GM19468 (cell line): ENCODE measurements at regions not wholly inside any gene's neighbourhood (a gene's known extent, or its start where the extent isn't known, plus 50 kb on each side); places are given as distances from the start of the nearest gene placed in this dataset.

Source experiments
- ATAC-seq: cut with Tn5 transposase; IDR thresholded peaks from one replicate; pipeline ENCODE4 v1.9.1; 2021; ENCODE audit warnings: mild to moderate bottlenecking, moderate library complexity, moderate number of reproducible peaks; ENCODE audit not compliant: unreplicated experiment; ENCODE audit errors: extremely low read depth

DNA sequence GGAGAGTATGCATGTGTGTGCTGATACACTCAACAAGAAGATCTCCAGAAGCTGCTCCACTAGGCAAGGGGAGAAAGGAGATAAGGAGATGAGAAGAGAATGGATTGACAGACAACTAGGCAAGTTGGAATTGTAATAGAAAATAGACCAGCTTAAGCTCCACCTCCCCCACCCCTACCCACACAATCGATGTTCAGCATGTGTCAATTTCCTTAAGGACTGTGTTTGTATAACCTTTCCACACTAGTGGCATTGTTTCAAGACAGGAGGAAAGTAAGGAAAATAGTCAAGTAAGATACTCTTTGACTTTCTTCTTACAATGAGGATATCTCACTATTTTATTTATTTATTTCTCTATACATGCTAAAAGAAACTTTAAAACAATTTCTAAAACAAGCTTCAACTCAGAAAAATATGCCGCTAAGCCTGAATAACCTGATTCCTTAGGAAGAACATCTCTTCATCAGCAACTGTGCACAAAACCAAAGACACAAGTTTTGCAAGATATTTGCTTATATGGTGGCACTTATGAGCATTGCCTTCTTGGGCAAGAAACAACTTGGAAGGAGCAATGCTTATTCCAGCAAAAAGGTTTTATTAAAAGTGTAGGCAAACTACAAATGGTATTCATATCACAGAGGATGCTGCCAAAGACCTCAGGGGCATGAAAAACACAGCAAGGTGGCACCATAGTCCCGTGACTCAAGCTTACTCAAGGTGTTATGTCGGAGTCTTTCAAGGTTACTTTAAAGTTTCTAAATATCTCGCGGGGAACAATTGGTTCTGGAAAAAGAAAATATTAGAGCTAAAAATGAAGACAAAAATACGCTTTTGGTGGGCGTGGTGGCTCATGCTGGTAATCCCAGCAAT lies 249.1 kb downstream of the COL12A1 start:
- ATAC-seq = no peak

GRCh38 chr6:74953708-74954107 lies 252.1 kb downstream of the COL12A1 start:
- ATAC-seq = no peak

DNA sequence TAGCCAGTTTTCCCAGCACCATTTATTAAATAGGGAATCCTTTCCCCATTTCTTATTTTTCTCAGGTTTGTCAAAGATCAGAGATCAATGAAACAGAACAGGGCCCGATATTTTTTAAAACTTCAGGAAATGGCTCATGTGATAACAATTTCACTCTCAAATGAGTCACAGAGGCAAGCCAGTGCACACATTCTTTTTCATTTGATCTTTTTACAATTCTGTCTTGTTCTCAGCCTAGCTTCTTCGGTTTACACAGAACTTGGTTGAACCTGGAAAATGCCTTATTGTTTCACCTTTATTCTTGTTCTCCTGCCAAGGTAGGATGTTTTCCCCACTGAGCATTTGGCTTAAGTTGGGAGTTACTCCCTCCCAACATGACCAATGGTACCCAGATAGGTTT lies 258.9 kb downstream of the COL12A1 start:
- ATAC-seq = no peak

DNA sequence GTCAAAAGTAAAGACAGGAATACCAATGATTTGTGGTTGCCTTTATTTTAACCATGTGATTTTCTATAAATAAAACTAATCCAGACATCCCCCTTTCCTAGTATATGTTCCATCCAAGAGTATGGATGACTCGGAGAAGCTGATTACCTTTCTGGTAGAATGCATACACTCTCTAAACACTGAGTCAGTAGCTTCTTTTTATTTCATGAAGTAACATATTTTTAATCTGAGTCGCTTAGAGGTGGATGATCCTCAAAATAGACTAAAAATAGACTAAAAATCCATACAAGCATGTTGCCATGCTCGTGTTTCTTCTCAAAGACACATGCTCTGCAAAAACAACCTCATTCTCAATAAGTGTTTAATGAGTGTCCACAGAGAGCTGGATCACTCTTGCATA lies 263.7 kb downstream of the COL12A1 start:
- ATAC-seq = no peak

DNA sequence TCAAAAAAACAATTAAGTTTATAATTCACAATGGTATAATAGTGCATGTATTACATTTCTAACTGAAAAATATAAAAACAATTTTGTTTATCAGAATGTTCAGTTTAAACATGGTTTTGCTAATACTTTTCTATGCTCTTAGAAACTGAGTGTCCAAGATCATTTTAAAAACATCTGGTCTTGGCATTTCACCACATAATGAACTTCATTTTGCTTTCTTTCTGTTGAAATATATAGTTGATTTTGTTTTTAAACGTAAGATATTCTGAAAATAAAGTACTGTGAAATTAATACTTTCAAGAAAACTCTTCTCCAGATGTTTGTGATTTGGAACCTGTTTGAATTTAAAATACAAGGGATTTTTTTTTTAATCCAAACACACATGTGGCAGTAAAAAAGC lies 264.4 kb downstream of the COL12A1 start:
- no peak for ATAC-seq

- no peak for ATAC-seq
Measured at GRCh38 chr6:74939721-74940620, 265.9 kb downstream of the COL12A1 start.

- ATAC-seq = no peak
Measured at GRCh38 chr6:74939151-74939708, 266.6 kb downstream of the COL12A1 start.

GRCh38 chr6:74937936-74938335 lies 267.9 kb downstream of the COL12A1 start:
- ATAC-seq = no peak

DNA sequence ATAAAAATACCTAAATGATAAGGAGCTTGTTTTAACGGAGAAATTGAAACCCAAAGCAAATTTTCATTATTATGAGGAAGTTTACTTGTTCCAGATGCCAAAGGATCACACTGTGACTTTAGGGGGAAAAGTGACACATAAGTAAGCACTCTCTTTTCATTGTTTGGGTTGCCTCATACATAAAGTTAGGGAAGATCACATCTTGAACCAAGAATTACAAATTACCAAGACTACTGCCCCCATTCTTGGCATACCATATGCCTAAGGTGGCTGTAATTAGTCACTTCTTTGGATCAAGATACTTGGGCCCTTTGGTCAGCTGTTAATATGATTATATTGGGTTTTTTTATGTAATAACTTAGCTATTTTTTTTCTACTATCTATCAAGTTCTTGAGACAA lies 269.0 kb downstream of the COL12A1 start:
- no peak for ATAC-seq

DNA sequence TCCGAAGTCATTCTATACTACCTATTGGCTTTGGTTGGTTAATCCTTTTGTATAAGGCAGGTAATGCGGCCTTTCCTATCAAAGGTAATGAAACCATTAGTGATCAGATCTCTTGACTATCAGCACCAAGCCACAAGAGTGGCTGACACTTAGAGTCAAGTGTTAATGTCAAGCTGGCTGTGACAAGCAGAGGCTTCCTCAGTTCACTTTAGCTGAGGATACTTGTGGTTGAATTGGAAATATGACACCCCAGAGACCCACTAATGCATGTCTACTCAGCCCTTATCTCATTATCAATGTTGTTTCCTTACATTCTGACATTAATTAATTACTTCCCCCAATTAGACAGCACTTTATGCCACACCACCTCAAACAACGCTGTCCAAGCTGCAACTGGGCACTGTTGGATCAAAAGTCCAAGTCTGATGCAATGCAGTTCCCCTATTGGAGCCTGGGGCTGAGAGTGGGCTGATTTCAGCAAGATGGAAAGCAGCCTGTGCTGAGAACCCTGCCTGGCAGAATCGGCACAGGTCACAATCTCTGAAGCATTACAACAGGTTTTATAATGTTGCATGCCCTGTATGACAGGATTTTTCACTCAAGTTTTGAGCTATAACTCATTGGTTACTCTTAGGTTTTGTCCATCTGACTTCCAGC lies 273.5 kb downstream of the COL12A1 start:
- no peak for ATAC-seq

DNA sequence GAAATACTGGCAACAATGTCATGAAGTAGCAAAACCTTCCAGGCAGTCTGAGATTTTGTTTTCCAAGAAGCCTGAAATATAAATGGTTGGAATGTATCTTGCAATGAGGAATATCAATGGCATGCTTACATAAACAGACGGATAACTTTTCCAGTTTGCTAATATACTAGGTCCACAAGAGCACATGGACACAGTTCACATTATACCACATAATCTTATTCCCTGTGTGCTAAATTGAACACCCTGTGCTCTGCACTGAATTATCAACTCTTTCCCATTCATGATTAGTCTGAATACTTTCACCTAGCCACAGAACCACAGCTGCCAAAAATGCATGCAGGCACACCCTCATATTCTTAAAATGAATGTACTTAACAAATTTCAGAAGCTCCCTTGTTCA lies 274.3 kb downstream of the COL12A1 start:
- ATAC-seq = no peak

DNA sequence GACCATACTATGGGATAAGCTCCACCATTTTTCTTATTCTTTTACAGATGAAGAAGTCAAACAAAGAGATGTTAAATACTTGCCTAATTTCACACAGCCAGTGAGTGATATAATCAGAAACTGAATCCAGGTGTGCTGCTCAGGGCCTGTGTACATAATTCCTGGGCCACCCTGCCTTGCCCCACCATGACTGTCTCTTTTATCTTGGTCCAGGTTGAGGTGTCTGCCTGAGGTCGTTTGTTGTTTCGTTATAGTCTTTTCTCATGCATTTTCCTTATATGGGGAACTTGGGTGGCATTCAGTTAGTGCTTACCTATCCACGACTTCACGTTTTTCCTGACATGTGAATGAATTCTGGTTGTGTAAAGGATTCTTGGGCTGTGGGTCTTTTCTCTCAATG lies 277.6 kb downstream of the COL12A1 start:
- ATAC-seq = no peak

DNA sequence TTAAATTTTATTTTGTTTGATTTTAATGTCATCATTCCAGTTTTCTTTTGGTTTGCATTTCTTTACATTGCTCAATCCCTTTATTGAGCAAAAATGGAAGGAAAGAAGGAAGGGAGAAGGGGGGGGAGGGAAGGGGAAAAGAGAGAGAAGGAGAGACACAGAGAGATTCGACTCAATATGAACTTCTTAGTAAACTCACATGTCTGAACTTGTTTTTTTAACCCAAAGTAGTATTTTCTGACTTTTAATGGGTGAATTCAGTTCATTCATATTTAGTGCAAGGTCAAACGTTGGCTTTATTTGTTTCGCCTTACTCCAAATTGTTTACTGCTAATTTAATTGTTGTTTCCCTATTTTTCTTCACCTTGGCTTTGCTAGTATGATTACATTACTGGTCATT lies 278.6 kb downstream of the COL12A1 start:
- no peak for ATAC-seq

- ATAC-seq = peak; percentile 42
Measured at GRCh38 chr6:74925683-74926082, 280.2 kb downstream of the COL12A1 start.

- ATAC-seq = no peak
Measured at GRCh38 chr6:74914888-74915287, 291.0 kb downstream of the COL12A1 start.

GRCh38 chr6:74912234-74912633 lies 293.6 kb downstream of the COL12A1 start:
- ATAC-seq = no peak

GRCh38 chr6:74902846-74903245 lies 303.0 kb downstream of the COL12A1 start:
- ATAC-seq = no peak

GRCh38 chr6:74902089-74902488 lies 303.8 kb downstream of the COL12A1 start:
- no peak for ATAC-seq

DNA sequence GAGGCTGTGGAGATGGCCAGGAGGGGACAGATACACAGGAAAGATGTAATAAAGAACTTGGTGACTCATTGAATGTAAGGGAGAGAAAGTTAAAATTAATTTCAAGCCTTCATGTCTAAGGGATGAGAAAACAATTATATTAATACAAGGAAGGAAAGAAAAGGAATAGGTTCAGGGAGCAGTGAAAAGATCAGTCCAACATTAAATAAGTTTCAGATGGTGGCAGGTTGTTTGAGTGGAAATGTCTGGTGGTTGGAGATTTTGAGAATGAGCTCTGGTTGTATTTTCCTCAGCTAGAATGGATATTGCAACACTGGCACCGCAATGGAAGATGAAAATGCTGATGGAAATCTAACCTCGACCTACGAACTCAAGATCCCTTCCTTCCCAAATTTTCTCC lies 304.3 kb downstream of the COL12A1 start:
- ATAC-seq = no peak

GRCh38 chr6:74899416-74899815 lies 306.4 kb downstream of the COL12A1 start:
- no peak for ATAC-seq
